Endometrium (tissue), 2 donors: ENCODE measurements at regions not wholly inside any gene's neighbourhood (a gene's known extent, or its start where the extent isn't known, plus 50 kb on each side); places are given as distances from the start of the nearest gene placed in this dataset.

ENCODE experiments used
- FAIRE-seq: peaks from 2 replicates; lab custom pipeline; 2012; peaks lifted over from hg19 to GRCh38; lab: Jason Lieb, UNC
- donor health status: control.
- donor health status: control.

DNA sequence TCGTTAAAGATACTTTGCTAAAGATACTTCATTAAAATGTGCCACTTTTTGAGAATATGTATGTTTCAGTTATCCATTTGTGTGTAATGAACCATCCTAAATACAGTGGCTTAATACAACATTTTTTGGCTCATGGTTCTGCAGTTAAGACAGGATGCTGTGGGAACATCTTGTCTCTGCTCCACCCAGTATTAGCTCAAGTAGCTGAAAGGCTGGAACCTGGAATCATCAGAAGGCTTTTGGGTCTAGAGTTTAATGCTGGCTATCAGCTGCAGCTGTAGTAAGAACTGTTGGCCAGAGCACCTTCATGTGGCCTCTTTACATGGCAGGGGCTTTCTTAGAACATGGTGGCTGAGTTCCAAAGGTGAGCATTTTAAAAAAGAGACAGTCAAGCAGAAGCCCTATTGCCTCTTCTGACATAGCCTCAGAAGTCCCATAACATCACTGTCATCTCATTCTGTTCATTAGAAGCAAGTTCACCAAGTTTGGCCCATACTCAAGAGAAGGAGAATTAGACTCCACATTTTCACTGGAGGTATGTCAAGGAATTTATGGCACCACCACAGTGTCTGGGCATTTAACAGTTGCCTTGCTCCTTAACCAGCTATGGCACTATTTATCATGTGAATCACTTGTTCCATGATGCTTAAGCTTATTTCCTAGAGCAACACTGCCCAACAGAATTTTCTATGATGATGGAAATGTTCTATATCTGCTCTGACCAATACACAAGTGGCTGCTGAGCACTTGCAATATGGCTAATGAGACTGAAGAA is 70.4 kb upstream of the PDZRN3 start:
- FAIRE-seq, result no peak

GRCh38 chr3:73687106-73688004 is 62.6 kb upstream of the PDZRN3 start:
- FAIRE-seq, result peak; percentile 99

DNA sequence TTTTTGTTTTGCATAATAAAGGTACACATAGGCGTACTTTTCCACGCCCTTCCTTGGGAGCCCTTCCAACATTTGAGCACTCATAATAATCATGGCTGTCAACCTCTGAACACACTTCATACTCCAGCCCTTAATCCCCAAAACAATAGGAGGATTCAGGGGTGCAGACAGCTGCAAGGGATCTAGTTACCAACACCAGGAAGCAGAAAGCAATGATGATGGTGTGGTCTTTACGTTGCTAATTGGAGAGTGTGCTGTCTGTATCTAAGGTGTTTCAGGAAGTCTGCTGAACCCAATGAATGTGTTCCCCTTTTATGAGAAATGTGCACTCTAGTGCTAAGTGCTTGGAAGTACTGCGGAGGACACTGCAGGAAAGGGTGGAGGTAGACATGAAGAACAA is 60.3 kb upstream of the PDZRN3 start:
- FAIRE-seq, result no peak

DNA sequence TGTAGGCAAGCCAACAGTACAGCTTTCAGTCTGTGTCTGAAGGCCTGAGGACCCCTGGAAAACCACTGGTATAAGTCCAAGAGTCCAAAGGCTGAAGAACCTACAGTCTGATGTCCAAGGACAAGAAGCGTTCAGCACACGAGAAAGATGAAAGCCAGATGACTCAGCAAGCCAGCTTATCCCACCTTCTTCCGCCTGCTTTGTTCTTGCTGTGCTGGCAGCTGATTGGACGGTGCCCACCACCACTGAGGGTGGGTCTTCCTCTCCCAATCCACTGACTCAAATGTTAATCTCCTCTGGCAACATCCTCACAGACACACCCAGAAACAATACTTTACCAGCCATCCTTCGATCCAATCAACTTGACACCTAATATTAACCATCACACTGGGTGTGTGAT is 59.0 kb upstream of the PDZRN3 start:
- no peak for FAIRE-seq

GRCh38 chr3:73681610-73682009 is 56.9 kb upstream of the PDZRN3 start:
- FAIRE-seq, result no peak

GRCh38 chr3:73681198-73681597 is 56.5 kb upstream of the PDZRN3 start:
- FAIRE-seq, result no peak

DNA sequence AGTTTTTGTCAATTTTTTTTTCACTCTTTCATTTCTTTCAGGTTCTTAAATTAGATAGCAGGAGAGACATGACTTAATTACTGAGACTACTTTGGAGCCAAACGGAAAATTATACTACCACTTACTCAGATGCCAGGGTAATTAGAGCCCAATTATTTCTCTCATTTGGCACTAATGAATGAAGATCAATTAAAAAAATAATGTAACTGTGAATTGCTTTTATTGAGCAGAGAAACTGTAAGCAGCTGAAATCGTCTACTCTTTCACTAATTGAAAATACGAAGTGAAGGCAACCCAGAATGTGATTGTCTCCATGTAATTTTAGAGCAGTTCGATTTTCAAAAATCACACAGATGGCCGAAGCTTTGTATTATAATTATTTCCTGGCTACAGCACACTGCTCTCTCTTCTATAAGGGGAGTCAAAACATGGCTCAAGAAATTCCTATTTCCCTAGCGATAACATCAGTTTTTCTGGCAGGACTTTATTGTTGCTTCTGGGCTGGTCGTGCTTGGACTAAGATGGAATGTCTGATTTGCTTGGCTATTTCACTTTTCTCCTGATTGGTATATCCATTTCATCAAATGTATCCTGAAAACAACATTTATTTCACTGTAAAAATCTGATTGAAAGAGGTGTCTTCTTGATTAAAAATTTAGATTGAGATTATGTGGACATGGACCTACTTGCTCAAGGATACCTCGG is 55.8 kb upstream of the PDZRN3 start:
- peak; percentile 89 for FAIRE-seq

GRCh38 chr3:73677336-73678024 is 52.7 kb upstream of the PDZRN3 start:
- FAIRE-seq, result no peak
